ENCODE measurements at regions not wholly inside any gene's neighbourhood (a gene's known extent, or its start where the extent isn't known, plus 50 kb on each side); places are given as distances from the start of the nearest gene placed in this dataset.
"Not testable (repeated sequence)": the region's sequence is repeated elsewhere in the genome, so short reads cannot be mapped to it uniquely, and the experiment has no call there.

DNA sequence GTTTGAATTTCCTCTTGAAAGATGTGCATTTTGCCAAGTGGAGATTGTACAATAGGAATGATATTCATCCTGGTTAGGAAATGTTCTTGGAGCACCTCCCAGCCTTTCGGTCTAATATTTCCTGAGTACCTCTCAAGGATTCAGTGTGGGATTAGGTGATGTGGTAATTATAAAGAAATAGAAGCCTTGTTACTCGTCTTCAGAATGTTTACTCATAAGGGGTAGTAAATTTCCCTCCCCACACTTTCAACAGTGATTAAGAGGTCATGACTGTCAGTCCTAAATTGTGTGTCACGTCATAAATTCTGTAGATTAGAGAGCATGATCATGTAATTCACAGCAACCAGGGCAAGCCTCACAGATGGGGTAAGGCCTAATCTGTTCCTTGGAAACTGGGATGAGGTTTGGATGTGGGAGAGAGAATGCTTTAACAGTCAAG, 633.1 kb upstream of the TBL1XR1 start:
- peak; percentile 29 to 87 (median 63) for DNase-seq

- no peak for DNase-seq
Measured at GRCh38 chr3:177831361-177831760, 634.1 kb upstream of the TBL1XR1 start.

DNA sequence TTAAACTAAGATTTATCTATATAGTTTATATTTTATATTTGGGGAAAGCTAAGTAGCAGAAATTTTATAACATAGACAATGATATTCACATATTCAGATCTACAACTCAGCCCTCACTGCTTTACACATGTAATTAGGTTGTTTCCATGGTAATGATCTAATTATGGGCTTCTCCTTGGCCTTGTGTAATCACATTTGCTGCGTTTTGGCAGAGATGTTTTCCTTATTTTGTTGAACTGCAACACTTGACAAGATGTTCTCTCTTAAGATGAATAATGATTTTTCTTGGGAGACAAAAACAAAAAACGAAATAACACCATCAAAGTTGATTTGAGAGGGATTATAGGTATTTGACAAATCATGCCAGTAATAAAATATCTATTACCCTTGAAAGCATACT, 635.6 kb upstream of the TBL1XR1 start:
- peak in 2 of 3 experiments; percentile 79 to 96 for DNase-seq

DNA sequence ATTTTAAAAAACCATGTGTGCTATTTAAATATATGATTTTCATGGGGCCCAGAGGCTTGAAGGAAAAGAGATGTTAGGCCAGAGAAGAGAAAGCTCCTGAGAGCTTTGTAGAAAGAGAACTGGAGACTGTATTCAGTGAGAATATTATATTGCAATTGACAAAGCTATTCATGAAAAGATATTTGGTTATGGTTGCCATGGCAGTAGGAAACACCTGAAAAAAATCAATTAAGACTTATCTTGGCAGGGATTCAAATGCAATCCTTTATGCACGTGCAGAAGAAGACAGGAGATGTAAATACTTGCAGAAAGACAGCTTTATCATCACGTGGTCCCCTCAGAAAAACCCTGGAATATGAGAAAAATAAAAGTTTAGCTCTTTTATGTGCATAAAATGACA, 636.0 kb upstream of the TBL1XR1 start:
- peak; percentile 58 to 97 (median 79) for DNase-seq

DNA sequence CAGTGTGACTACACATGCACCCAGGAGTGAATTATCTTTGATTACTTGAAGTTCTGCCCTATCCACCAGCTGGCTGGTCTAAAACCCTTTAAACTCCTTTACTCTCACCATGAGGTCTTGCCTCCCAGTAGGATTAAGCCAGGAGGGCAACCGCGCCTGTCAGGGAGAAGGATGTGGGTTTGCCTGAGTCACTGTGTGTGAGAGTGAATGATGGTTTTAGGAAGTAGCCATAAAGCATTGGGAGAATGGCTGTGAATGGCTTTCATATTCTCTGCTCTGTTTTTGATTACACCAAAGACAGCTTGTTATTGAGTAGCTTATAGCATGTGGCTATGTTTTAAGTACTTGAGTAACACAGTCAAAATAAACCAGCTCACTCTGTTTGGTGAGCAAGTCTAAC, 637.7 kb upstream of the TBL1XR1 start:
- DNase-seq, result peak; percentile 27 to 76 (median 61)

GRCh38 chr3:177835917-177836316, 638.6 kb upstream of the TBL1XR1 start:
- DNase-seq, result no peak

- DNase-seq, result peak; percentile 58 to 85 (median 66)
Measured at GRCh38 chr3:177836671-177837070, 639.4 kb upstream of the TBL1XR1 start.

- no peak for DNase-seq
Measured at GRCh38 chr3:177837951-177838655, 640.8 kb upstream of the TBL1XR1 start.

GRCh38 chr3:177838766-177839350, 641.6 kb upstream of the TBL1XR1 start:
- no peak for DNase-seq

DNA sequence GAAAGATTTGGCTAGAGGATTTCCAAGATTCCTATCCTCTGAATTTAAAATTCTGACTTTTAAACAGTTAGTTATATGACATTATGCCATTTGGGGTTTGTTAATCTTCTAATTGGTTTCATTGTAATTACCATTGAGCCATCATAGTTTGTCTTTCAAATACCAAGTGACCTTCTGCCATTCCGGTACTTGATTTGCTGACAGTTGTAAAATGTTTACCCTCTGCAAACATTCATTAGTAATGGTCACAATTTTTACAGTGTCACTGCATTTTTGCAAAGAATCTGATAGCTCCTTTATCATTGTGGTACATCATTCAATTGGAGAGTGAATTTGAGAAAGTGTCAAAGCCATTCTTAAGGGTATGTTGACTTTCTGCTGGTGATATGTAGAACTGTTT, 645.0 kb upstream of the TBL1XR1 start:
- DNase-seq, result no peak

- DNase-seq, result no peak
Measured at GRCh38 chr3:177842743-177843734, 645.8 kb upstream of the TBL1XR1 start.

DNA sequence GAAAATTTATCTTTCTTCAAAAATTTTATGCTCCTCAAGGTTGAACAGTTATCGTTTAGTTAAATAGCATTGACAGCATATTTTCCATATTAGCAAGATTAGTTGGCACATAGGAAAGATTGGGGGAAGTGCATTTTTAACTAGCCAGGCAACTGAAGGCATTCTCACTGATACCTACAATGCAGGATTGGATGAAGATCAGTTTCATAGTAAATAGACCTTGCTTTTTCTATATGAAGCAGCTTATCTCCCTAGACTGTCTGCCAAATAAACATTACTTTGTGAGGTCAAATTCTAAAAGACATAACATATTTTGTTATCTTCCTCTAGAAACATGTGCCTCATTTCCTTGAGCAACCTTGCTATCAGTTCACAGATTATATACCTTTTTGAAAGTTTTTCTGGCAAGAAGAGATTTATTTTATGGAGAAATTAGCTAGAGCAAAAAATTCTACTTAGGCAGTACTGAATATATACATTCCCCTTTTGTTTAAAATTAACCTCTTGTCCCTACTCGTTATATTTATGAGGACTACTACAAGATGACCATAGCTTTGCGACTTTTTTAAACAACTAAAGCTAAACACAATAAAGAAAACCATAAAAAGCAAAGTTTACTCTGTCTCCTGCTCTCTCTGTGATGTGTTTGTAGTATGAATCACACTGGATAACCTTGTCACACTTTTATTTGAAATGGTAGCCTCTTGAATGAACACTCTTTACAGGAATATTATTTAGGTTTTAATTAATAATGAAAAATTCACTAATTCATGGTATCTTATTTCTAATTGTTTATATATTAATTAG, 654.9 kb upstream of the TBL1XR1 start:
- no peak for DNase-seq

DNA sequence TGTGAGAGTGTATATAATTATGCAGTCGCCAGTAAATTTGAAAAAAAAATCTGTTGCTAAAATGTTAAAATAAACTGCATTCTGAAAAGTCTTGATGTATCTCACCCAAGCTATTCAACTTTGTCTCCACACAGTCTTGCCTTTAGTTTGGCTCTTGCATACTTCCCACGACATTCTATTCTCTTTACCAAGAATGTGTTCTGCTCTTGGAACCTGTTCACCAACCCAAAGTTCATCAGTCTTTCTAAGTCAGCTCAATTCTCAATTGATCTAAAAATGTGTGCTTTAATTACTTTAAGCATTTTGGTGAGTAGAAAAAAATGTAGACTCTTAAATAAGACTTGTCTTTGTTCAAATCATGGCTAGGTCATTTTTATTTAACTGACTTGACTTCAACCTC, 657.7 kb upstream of the TBL1XR1 start:
- no peak for DNase-seq

GRCh38 chr3:177860184-177860583, 662.9 kb upstream of the TBL1XR1 start:
- no peak for DNase-seq

DNA sequence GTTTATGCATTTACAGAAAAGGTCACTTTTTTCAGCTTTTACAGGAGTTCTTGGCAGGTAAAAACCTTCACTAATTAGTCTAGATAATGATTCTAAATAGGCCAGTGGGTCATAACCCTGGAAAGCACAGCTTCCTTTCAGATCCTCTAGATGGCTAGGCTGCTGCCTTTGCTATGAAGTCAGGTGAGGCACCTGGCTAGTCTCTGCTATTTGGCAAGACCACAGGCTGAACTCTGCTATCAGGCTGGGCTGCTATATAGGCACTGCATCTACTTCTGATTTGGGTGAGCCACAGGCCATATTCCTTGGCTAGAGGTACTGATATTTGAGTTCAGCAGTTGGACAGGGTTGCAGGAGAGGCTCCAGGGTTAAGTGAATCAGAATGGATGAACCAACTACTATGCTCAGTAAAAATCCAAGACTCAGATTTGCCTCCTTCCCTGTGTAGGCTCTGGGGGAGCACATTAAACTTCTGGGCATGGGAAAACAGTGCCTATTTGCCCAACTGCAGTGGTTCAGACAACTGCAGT, 665.7 kb upstream of the TBL1XR1 start:
- DNase-seq, result no peak

DNA sequence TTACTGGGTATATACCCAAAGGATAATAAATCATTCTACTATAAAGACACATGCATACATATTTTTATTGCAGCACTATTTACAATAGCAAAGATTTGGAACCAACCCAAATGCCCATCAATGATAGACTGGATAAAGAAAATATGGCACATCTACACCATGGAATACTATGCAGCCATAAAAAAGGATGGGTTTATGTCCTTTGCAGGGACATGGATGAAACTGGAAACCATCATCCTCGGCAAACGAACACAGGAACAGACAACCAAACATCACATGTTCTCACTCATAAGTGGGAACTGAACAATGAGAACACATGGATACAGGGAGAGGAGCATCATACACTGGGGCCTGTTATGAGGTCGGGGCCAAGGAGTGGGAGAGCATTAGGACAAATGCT, 665.0 kb upstream of the KCNMB2 start:
- DNase-seq, result not testable (repeated sequence)

DNA sequence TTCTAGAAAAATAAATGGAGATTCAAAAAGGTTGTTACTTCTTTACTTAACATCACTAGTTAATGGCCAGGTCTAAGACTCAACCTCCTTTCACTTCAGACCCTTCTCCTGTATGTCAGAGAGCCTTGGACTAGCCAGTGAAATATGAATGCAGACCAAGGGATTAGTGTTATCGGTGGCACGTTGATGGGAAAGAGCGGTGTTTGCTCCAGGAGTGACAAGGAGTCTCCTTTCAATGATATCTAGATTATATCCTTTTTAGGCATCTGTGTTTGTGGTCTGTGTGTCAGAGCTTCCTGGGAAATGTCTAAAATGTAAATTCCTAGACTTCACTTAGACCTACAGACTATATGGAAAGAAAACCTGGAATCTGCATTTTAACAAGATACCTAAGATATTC, 658.0 kb upstream of the KCNMB2 start:
- no peak for DNase-seq

DNA sequence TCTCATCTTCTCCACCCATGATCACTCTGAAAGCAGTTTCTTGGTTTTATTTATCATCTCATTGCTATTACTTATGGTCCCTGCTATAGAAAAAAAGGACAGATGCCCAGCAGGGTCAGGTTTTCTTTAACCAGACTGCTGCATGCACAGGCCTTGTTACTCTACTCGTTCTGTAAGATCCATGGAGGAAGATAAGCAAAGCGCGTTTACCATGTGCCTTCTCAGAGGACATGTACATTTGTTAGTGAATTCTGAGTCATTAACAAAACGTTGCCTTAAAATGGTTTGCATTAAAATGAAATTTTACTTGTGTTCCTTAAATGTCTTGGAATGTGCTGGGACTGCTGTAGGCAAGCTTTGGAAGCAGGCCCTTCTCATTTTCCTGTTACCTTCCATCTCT, 657.3 kb upstream of the KCNMB2 start:
- no peak for DNase-seq

- peak in 1 of 3 experiments; percentile 16 for DNase-seq
Measured at GRCh38 chr3:177881351-177881750, 654.9 kb upstream of the KCNMB2 start.

- no peak for DNase-seq
Measured at GRCh38 chr3:177882124-177882648, 654.0 kb upstream of the KCNMB2 start.

GRCh38 chr3:177883091-177883490, 653.1 kb upstream of the KCNMB2 start:
- no peak for DNase-seq

- no peak for DNase-seq
Measured at GRCh38 chr3:177883957-177884356, 652.3 kb upstream of the KCNMB2 start.
